WERI-Rb-1 (cell line): ENCODE measurements at regions not wholly inside any gene's neighbourhood (a gene's known extent, or its start where the extent isn't known, plus 50 kb on each side); places are given as distances from the start of the nearest gene placed in this dataset.
"Not testable (repeated sequence)": the region's sequence is repeated elsewhere in the genome, so short reads cannot be mapped to it uniquely, and the experiment has no call there.

Source experiments
- DNase-seq: peaks from one replicate; pipeline ENCODE4 v3.0.0-alpha.2; 2020
- H3K27ac ChIP-seq: fragments of 250-450 bp; sonication (Bioruptor Pico); 2 replicates; pipeline ENCODE4 v1.5.1; 2020; ENCODE audit warnings: mild to moderate bottlenecking, moderate library complexity
- H3K27me3 ChIP-seq: fragments of 250-450 bp; sonication (Bioruptor Pico); 2 replicates; pipeline ENCODE4 v1.5.1; 2021; ENCODE audit warnings: mild to moderate bottlenecking, low read depth, moderate library complexity; ENCODE audit not compliant: insufficient read depth, severe bottlenecking
- H3K36me3 ChIP-seq: fragments of 250-450 bp; sonication (Bioruptor Pico); 2 replicates; pipeline ENCODE4 v1.5.1; 2020; ENCODE audit warnings: mild to moderate bottlenecking, moderate library complexity
- H3K4me3 ChIP-seq: 2 replicates; pipeline ENCODE4 v1.5.1; 2011; ENCODE audit warnings: low read depth, mild to moderate bottlenecking, control low read depth, low read length
- H3K9me3 ChIP-seq: fragments of 250-450 bp; sonication (Bioruptor Pico); 2 replicates; pipeline ENCODE4 v1.5.1; 2021; ENCODE audit warnings: mild to moderate bottlenecking, moderate library complexity; ENCODE audit not compliant: severe bottlenecking
- CTCF ChIP-seq: IDR thresholded peaks from 2 replicates; pipeline ENCODE4 v1.5.1; 2011; ENCODE audit warnings: low read depth, mild to moderate bottlenecking, control low read depth, inconsistent platforms, low read length

- TF ChIP-seq CTCF, result no peak
- peaks cover 11% of the 10 kb centered on the region for H3K9me3 ChIP-seq
- DNase-seq, result no peak
- no peak overlapping the region for H3K27ac ChIP-seq
- H3K4me3 ChIP-seq, result no peak overlapping the region
- no peaks in the 10 kb centered on the region for H3K27me3 ChIP-seq
- H3K36me3 ChIP-seq, result no peaks in the 10 kb centered on the region
Observed at GRCh38 chr3:8345398-8345797, 156.2 kb upstream of the LMCD1 start.

GRCh38 chr3:8348076-8348475 is 153.5 kb upstream of the LMCD1 start:
- H3K9me3 ChIP-seq, result peaks cover 14% of the 10 kb centered on the region
- H3K27ac ChIP-seq, result no peak overlapping the region
- no peak overlapping the region for H3K4me3 ChIP-seq
- no peak for TF ChIP-seq CTCF
- H3K36me3 ChIP-seq, result no peaks in the 10 kb centered on the region
- no peaks in the 10 kb centered on the region for H3K27me3 ChIP-seq
- DNase-seq, result no peak

GRCh38 chr3:8352475-8352874 is 149.1 kb upstream of the LMCD1 start:
- H3K36me3 ChIP-seq, result no peaks in the 10 kb centered on the region
- no peak for TF ChIP-seq CTCF
- peaks cover 9% of the 10 kb centered on the region for H3K9me3 ChIP-seq
- H3K27ac ChIP-seq, result no peak overlapping the region
- H3K4me3 ChIP-seq, result no peak overlapping the region
- no peaks in the 10 kb centered on the region for H3K27me3 ChIP-seq
- DNase-seq, result no peak

- no peak for DNase-seq
- no peak for TF ChIP-seq CTCF
- Histone ChIP-seq H3K27me3 (no peaks in the 10 kb centered on the region), H3K36me3 (no peaks in the 10 kb centered on the region), H3K27ac (no peak overlapping the region), H3K4me3 (no peak overlapping the region), H3K9me3 (peaks cover 9% of the 10 kb centered on the region)
Observed at GRCh38 chr3:8353364-8353763, 148.3 kb upstream of the LMCD1 start.

- DNase-seq, result no peak
- TF ChIP-seq CTCF, result no peak
- Histone ChIP-seq H3K36me3 (no peaks in the 10 kb centered on the region), H3K9me3 (peaks cover 3% of the 10 kb centered on the region), H3K27me3 (no peaks in the 10 kb centered on the region), H3K4me3 (no peak overlapping the region), H3K27ac (no peak overlapping the region)
Observed at GRCh38 chr3:8355346-8355745, 146.3 kb upstream of the LMCD1 start.

GRCh38 chr3:8356066-8356465 is 145.6 kb upstream of the LMCD1 start:
- not testable (repeated sequence) for H3K27ac ChIP-seq, H3K9me3 ChIP-seq, H3K27me3 ChIP-seq, H3K4me3 ChIP-seq, DNase-seq, H3K36me3 ChIP-seq

- no peak overlapping the region for H3K27ac ChIP-seq
- DNase-seq, result no peak
- TF ChIP-seq CTCF, result no peak
Observed at GRCh38 chr3:8357859-8358258, 143.8 kb upstream of the LMCD1 start.

More at GRCh38 chr3:8357859-8358258, 143.8 kb upstream of the LMCD1 start:
- Histone ChIP-seq H3K9me3 (no peaks in the 10 kb centered on the region), H3K4me3 (no peak overlapping the region), H3K27me3 (no peaks in the 10 kb centered on the region), H3K36me3 (no peaks in the 10 kb centered on the region)
